Hippocampal formation (tissue), 2 donors: ENCODE measurements at regions not wholly inside any gene's neighbourhood (a gene's known extent, or its start where the extent isn't known, plus 50 kb on each side); places are given as distances from the start of the nearest gene placed in this dataset.
"Not testable (repeated sequence)": the region's sequence is repeated elsewhere in the genome, so short reads cannot be mapped to it uniquely, and the experiment has no call there.

Experiments used
- DNase-seq, 2 donors: peaks; one replicate each; lab custom pipeline; 2025; lab: John Stamatoyannopoulos, UW

- DNase-seq: not testable (repeated sequence)
These were observed 77.9 kb downstream of the NR4A2 start for GRCh38 chr2:156254637-156255067.

DNA sequence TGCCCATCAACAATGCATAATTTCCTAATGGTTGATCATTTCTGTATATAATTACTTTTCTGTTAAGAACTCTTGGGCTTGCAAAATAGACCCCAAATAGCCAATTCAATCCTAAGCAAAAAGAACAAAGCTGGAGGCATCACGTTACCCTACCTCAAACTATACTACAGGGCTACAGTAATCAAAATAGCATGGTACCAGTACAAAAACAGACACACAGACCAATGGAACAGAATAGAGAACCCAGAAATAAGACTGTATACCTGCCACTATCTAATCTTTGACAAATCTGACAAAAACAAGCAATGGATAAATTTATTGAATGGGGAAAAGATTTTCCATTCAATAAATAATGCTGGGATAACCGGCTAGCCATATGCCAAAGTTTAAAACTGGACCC lies 78.8 kb downstream of the NR4A2 start:
- no peak for DNase-seq

DNA sequence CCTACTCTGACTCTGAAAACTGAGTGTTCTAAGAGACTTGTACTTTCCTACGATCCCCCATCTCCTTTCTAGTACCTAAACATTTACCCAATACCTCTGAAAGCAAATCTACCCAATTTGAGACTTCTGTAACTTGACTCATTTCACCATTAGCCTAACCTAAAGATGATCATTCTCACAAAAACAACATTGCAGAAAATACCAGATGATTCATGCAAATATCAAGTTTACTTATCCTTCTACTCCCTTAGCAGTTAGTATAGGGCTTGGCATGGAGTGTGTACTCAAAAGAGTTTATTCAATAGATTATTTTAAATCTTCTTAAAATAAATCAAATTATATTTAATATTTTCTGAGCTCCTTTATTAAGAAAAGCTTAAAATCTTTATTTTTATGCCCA lies 89.6 kb downstream of the NR4A2 start:
- no peak for DNase-seq

DNA sequence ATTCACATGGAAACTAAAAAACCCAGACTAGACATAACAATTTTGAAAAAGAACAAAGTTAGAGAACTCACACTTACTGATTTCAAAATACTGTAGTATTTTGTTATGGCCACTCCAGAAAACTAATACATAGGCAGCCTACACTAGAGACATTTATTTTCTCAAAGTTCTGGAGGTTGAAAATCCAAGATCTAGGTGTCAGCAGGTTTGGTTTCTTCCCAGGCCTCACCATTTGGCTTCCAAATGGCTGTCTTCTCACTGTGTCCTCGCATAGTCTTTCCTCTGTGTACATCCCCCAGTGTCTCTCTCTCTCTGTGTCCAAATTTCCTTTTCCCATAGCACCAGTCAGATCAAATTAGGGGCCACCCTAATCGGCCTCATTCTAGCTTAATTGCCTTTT lies 95.0 kb downstream of the NR4A2 start:
- DNase-seq: no peak

- DNase-seq: no peak
These were observed 102.7 kb downstream of the NR4A2 start for GRCh38 chr2:156229724-156230362.

- DNase-seq: not testable (repeated sequence)
These were observed 109.2 kb downstream of the NR4A2 start for GRCh38 chr2:156223328-156223727.

GRCh38 chr2:156221703-156222102 lies 110.8 kb downstream of the NR4A2 start:
- no peak for DNase-seq

GRCh38 chr2:156219491-156220100 lies 112.9 kb downstream of the NR4A2 start:
- no peak for DNase-seq

DNA sequence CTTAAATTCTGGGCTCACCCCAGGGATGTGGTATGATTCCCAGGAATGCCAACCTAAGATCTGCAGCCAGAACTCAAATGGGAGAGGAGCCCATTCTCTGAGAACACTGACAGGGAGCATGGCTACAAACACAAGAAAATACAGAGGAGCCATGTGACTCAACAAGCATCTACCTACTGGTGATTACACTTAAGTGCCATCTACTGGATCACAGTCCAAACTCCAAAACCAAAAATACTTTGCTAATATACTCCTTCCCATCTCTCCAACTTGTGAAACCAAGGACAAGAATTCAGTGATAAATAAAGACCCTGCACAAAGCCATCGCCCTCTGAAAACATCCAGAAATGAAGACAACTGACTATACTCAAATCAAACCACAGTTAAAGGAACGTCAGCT lies 116.9 kb downstream of the NR4A2 start:
- no peak for DNase-seq

- no peak for DNase-seq
These were observed 121.2 kb downstream of the NR4A2 start for GRCh38 chr2:156211318-156211717.

- DNase-seq: no peak
These were observed 126.2 kb downstream of the NR4A2 start for GRCh38 chr2:156206355-156206754.

- DNase-seq: no peak
These were observed 132.9 kb downstream of the NR4A2 start for GRCh38 chr2:156199588-156199987.

DNA sequence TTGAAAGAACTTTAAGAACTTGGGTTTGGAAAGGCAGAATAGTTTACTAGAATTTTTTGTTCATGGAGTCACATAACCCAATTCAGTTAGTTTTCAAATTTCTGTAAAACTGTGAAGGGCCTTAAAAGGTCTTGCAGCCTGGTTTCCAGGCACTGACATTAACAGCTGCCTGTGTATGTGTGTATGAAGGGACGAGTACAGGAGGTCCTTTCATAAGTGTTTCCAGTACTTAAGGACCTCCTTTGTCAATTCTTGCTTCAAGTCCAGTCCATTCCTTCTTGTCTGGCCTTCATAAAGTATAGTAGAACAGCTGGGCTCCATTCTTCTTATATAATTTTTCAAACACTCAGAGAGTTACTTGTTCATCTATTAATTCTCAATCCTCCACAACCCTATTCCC lies 136.5 kb downstream of the NR4A2 start:
- no peak for DNase-seq

DNA sequence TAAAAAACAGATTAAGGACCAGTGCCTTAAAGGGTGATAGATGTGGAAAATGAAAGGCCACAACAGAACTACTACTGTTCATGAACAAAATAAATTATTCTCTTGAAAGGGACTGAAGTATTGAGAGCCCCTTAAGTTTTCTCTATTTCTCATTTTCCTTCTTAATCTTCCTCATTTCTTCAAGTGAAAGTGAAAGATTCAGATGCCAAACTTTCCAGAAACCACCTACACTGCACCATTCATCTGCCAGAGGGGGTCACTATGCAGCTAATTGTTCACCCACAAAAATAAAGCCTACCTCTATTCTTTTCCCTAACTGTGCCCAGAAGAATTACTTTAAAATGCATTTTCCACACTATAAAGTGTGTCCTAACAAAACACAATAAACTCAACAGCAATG lies 140.1 kb downstream of the NR4A2 start:
- DNase-seq: no peak

GRCh38 chr2:156191527-156191926 lies 141.0 kb downstream of the NR4A2 start:
- no peak for DNase-seq

DNA sequence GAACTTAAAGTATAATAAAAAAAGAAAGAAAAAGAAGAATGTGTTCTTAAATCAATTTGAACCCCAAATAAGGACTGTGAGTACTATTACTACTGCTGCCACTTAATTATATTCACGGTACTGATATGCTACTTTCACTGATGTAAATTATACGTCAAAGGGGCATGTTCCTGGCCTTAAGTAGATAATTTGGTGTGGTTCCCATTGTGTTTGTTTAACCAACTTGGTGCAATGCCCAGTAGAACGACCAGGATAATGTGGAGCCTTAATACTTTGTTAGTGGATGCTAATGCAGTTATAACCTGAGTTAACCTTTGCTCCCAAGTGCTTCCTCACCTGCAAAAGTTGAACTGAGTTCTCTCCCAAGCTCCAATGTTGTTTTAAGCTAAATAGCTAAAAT lies 142.0 kb downstream of the NR4A2 start:
- no peak for DNase-seq

DNA sequence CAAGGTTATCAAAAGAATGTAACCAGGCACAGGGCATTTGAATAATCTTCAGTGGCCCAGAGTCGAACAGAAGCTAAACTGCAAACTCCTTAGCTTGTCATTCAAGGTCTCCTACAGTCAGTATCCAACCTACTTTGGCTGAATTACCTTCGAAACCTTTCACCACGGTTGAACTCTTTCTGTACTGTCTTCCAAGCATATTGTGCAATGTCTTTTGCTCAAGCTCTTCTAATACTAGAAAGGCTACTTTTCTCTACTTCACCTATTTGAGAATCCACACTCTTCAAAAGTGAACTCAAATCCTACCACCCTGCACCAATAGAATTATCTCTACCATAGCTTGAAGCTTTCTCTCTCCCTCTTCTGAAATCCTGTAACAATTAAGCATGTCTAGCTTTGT lies 142.9 kb downstream of the NR4A2 start:
- DNase-seq: no peak

GRCh38 chr2:156189143-156189542 lies 143.4 kb downstream of the NR4A2 start:
- DNase-seq: no peak

DNA sequence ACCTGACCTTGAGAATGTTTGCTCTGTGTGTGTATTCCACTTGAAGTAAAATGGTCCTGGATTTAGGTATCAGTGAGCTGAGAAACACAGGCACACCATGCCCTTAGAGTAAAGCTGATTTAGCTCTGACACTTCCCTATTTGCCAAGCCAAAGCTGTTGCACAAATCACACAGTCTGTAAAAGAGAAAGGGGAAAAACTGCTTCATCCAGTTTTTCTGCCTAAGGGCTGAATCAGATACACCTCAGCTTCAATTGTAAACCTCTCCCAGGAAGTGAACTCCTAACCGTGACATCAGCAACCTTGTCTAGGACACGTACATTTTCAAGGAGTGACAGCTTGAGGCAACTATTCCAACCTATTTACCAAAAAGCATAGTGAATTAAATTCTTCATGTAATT lies 150.4 kb downstream of the NR4A2 start:
- no peak for DNase-seq

GRCh38 chr2:156181208-156181607 lies 151.3 kb downstream of the NR4A2 start:
- no peak for DNase-seq

DNA sequence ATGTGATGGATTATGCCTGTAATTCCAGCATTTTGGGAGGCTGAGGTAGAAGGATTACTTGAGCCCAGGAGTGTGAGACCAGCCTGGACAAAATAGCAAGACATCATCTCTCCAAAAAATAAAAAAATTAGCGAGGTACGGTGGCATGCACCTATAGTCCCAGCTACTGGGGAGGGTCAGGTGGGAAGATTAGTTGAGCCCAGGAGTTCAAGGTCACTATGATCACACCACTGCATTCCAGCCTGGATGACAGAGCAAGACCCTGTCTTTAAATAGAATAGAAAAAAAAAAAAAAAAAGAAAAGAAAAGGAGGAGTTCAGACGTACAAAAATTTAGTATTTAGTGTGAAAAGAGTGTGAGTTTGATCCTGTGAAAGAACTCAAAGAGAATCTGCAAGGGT lies 154.9 kb downstream of the NR4A2 start:
- no peak for DNase-seq

GRCh38 chr2:156175946-156176345 lies 156.6 kb downstream of the NR4A2 start:
- DNase-seq: no peak

GRCh38 chr2:156170929-156171328 lies 161.6 kb downstream of the NR4A2 start:
- no peak for DNase-seq

DNA sequence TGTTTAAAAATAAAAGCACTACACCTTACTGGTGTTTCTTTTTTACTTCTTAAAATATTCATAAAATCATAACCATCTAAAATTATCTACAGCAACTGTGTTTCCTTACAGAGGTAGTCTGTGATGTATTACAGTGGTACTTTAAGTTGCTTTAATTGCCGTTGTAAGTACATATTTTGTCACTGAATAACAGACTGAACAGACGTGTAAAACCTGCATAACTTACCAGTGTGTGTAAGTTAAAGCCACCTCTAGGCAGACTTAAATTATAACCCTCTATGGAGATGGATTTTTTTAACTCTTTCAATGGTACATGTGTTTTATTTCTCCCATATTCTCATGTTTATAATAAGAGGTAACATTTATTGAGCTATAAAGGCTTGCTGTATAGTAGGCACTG lies 166.8 kb downstream of the NR4A2 start:
- DNase-seq: no peak
